Transverse colon (tissue), 4 donors: ENCODE measurements at regions not wholly inside any gene's neighbourhood (a gene's known extent, or its start where the extent isn't known, plus 50 kb on each side); places are given as distances from the start of the nearest gene placed in this dataset.

Experiments used
- DNase-seq: peaks from one replicate; pipeline ENCODE4 v3.0.0-alpha.2; 2019
- H3K27ac ChIP-seq, 4 donors: fragments of 200-600 bp; sonication (generic); 2 replicates each; pipeline ENCODE4 v1.5.1; 2016 to 2018; ENCODE audit warnings: inconsistent platforms in 4 of 4
- H3K27me3 ChIP-seq: fragments of 200-600 bp; sonication (generic); 2 replicates; pipeline ENCODE4 v1.5.1; 2017; ENCODE audit warnings: inconsistent platforms
- H3K36me3 ChIP-seq, 4 donors: fragments of 200-600 bp; sonication (generic); 2 replicates each; pipeline ENCODE4 v1.5.1; 2017 to 2019; ENCODE audit warnings: inconsistent platforms in 4 of 4
- H3K4me1 ChIP-seq, 4 donors: fragments of 200-600 bp; sonication (generic); 2 replicates each; pipeline ENCODE4 v1.5.1; 2017 to 2020; ENCODE audit warnings: inconsistent platforms in 4 of 4
- H3K4me3 ChIP-seq, 4 donors: fragments of 200-600 bp; sonication (generic); 1 replicate in 1 of 4; 2 replicates in 3 of 4; pipeline versions ENCODE4 v1.5.1 to v1.6.1; 2017 to 2019; ENCODE audit warnings: inconsistent platforms in 4 of 4
- H3K9me3 ChIP-seq, 2 donors: fragments of 200-600 bp; sonication (generic); 2 replicates each; pipeline ENCODE4 v1.5.1; 2017 to 2019; ENCODE audit warnings: inconsistent platforms in 2 of 2
- EP300 ChIP-seq: sonication (generic); formaldehyde crosslinking; IDR thresholded peaks from one replicate; pipeline ENCODE4 v1.6.1; 2017; ENCODE audit warnings: antibody characterized with exemption, low read depth
- POLR2A ChIP-seq: fragments of 450-650 bp; IDR thresholded peaks from one replicate; pipeline ENCODE4 v1.6.1; 2016; ENCODE audit warnings: antibody characterized with exemption, mild to moderate bottlenecking, moderate library complexity
- POLR2AphosphoS5 ChIP-seq, 3 donors: sonication (generic); formaldehyde crosslinking; IDR thresholded peaks; one replicate each; pipeline ENCODE4 v1.6.1; 2016; ENCODE audit warnings: antibody characterized with exemption in 3 of 3
- WGBS, 2 donors: methylation state at CpG; one replicate each; pipeline ENCODE4 v1.1.5; 2018; ENCODE audit warnings: low coverage in 1 of 2; 5-methylcytosine and 5-hydroxymethylcytosine counted together
- in situ Hi-C, 4 donors: fragments of 200-750 bp; cut with MboI; loops; one replicate each; pipeline versions ENCODE4 v1.15.0 to v1.15.1; 2017; ENCODE audit warnings: low sequenced_read_pairs in 3 of 4, low pct_ligation_motif_present in 1 of 4, low pct_unique_long_range_greater_than_20kb in 1 of 4
- intact Hi-C: fragments of 100-400 bp; cut with DNase I; formaldehyde crosslinking; loops from one replicate; pipeline ENCODE4 v1.15.1; 2023; ENCODE audit warnings: low total_unique reads
- TF ChIP-seq, protein P1 (sequence below), 5 experiments: fragments of 200-600 bp in 3 of 5; fragments of 450-650 bp in 2 of 5; sonication (generic) in 3 of 5; IDR thresholded peaks; 1 replicate in 2 of 5; 2 replicates in 3 of 5; pipeline ENCODE4 v1.5.1; 2016 to 2017; ENCODE audit warnings: antibody characterized with exemption in 5 of 5, inconsistent platforms in 3 of 5, mild to moderate bottlenecking in 2 of 5, moderate library complexity in 1 of 5

DNA sequence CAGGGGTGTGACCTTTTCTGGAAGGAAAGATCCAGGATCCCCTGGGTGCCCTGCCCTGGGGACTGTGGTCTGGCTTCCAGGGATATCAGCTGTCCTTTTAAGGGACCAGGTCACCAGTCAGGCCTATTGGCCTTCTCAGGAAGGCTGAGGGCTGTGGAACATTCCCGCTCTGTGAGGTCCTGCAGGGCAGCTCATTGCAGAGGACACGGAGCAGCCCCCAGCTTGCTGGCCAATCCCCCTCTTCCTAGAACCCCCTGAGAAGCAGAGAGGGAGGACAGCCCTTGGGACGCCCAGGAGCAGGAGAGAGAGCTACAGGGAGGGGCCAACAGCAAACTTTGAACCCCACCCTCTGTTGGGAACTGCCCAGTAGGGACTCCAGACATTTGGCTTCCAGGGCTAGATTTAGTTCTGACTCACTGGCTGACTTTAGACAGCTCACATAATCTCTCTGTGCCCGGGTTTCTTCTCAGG lies 67.9 kb upstream of the COL13A1 start:
- no peaks in the 10 kb centered on the region for H3K36me3 ChIP-seq
- intact Hi-C loops = no loop called here
- in situ Hi-C loops = no loop called here
- 63% methylated on average over 4 of the region's 4 CpGs; no CpG with 5 or more reads in 1 of the 2 donors for WGBS, 2 donors
- H3K27me3 ChIP-seq = no peaks in the 10 kb centered on the region
- no peak overlapping the region for H3K4me3 ChIP-seq
- H3K27ac ChIP-seq = peak overlapping the region in 1 of 4 donors; percentile 16
- no peak for DNase-seq
- no peaks in the 10 kb centered on the region for H3K9me3 ChIP-seq
- TF ChIP-seq, protein P1, sequence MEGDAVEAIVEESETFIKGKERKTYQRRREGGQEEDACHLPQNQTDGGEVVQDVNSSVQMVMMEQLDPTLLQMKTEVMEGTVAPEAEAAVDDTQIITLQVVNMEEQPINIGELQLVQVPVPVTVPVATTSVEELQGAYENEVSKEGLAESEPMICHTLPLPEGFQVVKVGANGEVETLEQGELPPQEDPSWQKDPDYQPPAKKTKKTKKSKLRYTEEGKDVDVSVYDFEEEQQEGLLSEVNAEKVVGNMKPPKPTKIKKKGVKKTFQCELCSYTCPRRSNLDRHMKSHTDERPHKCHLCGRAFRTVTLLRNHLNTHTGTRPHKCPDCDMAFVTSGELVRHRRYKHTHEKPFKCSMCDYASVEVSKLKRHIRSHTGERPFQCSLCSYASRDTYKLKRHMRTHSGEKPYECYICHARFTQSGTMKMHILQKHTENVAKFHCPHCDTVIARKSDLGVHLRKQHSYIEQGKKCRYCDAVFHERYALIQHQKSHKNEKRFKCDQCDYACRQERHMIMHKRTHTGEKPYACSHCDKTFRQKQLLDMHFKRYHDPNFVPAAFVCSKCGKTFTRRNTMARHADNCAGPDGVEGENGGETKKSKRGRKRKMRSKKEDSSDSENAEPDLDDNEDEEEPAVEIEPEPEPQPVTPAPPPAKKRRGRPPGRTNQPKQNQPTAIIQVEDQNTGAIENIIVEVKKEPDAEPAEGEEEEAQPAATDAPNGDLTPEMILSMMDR (IDR thresholded peaks at IDR 0.05) = no peak
- no peak for TF ChIP-seq POLR2AphosphoS5 (IDR thresholded peaks at IDR 0.05)
- no peak for TF ChIP-seq EP300
- no peak for TF ChIP-seq POLR2A
- peaks cover 0 to 8% (median 2%) of the 10 kb centered on the region in 4 donors for H3K4me1 ChIP-seq

DNA sequence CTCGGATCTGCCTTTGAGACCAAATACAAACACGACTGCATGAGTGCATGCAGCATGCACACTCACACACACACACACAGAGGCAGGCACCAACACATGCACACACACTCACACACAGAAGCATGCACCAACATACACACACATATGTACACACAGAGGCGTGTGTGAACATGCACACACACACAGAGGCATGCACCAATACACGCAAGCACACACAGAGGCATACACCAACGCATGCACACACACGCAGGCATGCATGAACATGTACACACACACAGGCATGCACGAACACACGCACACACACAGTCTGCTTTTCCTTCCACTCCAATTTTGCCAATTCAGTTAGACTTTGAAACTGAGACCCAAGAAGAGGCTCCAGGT lies 67.3 kb upstream of the COL13A1 start:
- no peak overlapping the region for H3K4me3 ChIP-seq

DNA sequence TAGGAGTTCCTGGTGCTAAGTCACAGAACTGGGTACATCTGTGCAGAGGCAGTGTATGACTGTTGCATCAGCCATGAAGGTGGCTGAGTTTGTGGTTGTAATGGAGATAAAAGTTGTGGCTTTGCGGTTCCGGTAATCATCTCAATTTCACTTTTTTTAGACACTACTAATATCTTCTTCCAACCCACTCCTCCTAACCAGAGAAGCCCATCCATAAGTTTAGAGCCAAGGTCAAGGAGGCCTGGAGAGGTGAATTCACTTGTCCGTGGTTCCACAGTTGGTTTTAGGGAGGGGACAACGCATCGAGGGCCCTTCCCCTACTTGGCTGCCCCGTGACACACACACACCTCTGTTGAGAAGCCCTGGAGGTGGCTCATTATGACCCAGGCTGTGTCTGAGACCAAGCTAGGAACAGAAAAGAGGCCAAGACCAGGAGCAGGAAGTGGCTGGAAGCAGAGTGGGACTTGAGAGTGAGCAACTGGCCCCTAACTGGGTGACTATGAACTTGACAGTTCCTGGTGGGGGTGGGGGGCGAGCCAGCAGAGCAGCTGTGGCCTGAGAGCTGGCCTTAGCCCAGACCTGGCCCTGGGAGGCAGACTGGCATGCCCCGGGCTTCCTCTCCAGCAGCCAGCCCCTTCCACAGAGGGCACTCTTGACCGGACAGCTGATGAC lies 66.8 kb upstream of the COL13A1 start:
- WGBS, 2 donors = 64 to 88% methylated on average over 4 to 8 of the region's 9 CpGs
- no peaks in the 10 kb centered on the region for H3K36me3 ChIP-seq
- DNase-seq = no peak
- intact Hi-C loops (no loop called here), in situ Hi-C loops (no loop called here)
- no peak for TF ChIP-seq POLR2A
- no peak for TF ChIP-seq POLR2AphosphoS5 (IDR thresholded peaks at IDR 0.05)
- TF ChIP-seq EP300 = no peak
- TF ChIP-seq, protein P1 (IDR thresholded peaks at IDR 0.05) = no peak
- H3K4me3 ChIP-seq = no peak overlapping the region
- H3K4me1 ChIP-seq = peaks cover 0 to 8% (median 2%) of the 10 kb centered on the region in 4 donors
- H3K27ac ChIP-seq = no peak overlapping the region
- no peaks in the 10 kb centered on the region for H3K9me3 ChIP-seq
- H3K27me3 ChIP-seq = no peaks in the 10 kb centered on the region

More for the DNA sequence above, 67.3 kb upstream of the COL13A1 start:
- Histone ChIP-seq H3K4me1 (peaks cover 0 to 8% (median 2%) of the 10 kb centered on the region in 4 donors), H3K27ac (no peak overlapping the region), H3K9me3 (no peaks in the 10 kb centered on the region), H3K36me3 (no peaks in the 10 kb centered on the region), H3K27me3 (no peaks in the 10 kb centered on the region)
- no peak for DNase-seq
- in situ Hi-C loops (no loop called here), intact Hi-C loops (no loop called here)
- TF ChIP-seq POLR2A (no peak), EP300 (no peak), POLR2AphosphoS5 (IDR thresholded peaks at IDR 0.05) (no peak)
- TF ChIP-seq, protein P1 (IDR thresholded peaks at IDR 0.05) = no peak
- WGBS, 2 donors = 60% methylated on average over 8 of the region's 8 CpGs; no CpG with 5 or more reads in 1 of the 2 donors

DNA sequence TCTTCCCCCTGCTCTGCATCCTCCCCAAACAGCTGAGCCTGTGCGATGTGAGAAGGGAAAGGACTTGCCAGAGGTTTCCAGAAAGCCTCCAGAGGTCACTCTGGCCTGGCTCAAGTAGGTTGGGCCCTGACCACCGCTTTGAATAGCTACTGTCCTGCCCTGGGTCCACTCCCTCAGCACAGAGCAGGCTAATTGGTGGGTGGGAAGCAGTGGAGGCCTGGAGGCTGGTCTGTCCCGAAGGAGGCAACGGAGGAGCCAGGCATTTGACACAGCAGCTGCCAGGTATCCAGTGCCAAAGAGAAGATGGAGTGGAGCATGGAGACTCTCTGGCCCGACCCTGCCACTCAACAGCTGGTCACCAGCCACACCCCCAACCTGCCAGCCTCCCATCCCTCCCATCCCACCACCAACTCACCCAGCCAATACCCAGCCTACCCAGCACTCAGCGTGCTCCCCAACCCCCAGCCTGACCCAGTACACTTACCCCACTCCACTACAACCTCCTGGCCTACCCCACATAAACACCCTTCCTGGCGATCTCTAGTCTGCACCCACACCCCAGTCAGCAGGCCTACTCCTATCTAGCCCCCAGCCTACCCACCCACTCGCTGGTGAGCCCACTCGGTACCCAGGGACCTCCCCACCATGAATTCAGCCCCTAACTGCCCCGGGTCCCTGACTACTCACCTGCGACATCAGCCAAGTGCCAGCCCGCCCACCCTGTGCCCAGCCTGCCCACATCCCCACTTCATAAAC lies 64.6 kb upstream of the COL13A1 start:
- in situ Hi-C loops = no loop called here
- intact Hi-C loops = no loop called here
- H3K27ac ChIP-seq = no peak overlapping the region
- H3K4me1 ChIP-seq = peaks cover 0 to 5% (median 0%) of the 10 kb centered on the region in 4 donors
- no peak for TF ChIP-seq POLR2AphosphoS5 (IDR thresholded peaks at IDR 0.05)
- TF ChIP-seq, protein P1 (IDR thresholded peaks at IDR 0.05) = no peak
- no peaks in the 10 kb centered on the region for H3K36me3 ChIP-seq
- no peak for DNase-seq
- no peak overlapping the region for H3K4me3 ChIP-seq
- no peaks in the 10 kb centered on the region for H3K27me3 ChIP-seq
- 85% methylated on average over 12 of the region's 12 CpGs; no CpG with 5 or more reads in 1 of the 2 donors for WGBS, 2 donors
- no peaks in the 10 kb centered on the region for H3K9me3 ChIP-seq
